ENCODE measurements at regions not wholly inside any gene's neighbourhood (a gene's known extent, or its start where the extent isn't known, plus 50 kb on each side); places are given as distances from the start of the nearest gene placed in this dataset. TPM values are rescaled to one million over a fixed set of nuclear protein-coding genes. Genes with fewer than 3 reads are reported as not detected.

GRCh38 chr6:26312501-26313397 is 52.2 kb upstream of the BTN3A2 start:
- peak; percentile 94 for DNase-seq

Small RNA genes lying in the stretch of these regions (small RNA-seq; reads per million reads assigned to genes)
- gene AL031777.2 (ENCODE audit: low replicate concordance) (not detected), gene HIST1H2AD (ENCODE audit: low replicate concordance) (not detected), gene HIST1H2APS3 (ENCODE audit: low replicate concordance) (not detected), gene HIST1H4G (ENCODE audit: low replicate concordance) (not detected), gene LARP1P1 (ENCODE audit: low replicate concordance) (not detected)

Measured in tongue (tissue), 2 donors.